Fibroblast of lung (primary cell): ENCODE measurements at regions not wholly inside any gene's neighbourhood (a gene's known extent, or its start where the extent isn't known, plus 50 kb on each side); places are given as distances from the start of the nearest gene placed in this dataset.

Source experiments
- EZH2 ChIP-seq: IDR thresholded peaks from 2 replicates; pipeline ENCODE4 v1.5.1; 2012; ENCODE audit warnings: low read length, control low read depth, mild to moderate bottlenecking; ENCODE audit errors: missing control alignments
- TF ChIP-seq, protein P1 (sequence below), 2 donors: IDR thresholded peaks in 1 of 2; conservative IDR thresholded peaks in 1 of 2; 1 replicate in 1 of 2; 2 replicates in 1 of 2; pipeline ENCODE4 v1.5.1; 2011 to 2012; ENCODE audit warnings: low read length in 2 of 2, control low read depth in 1 of 2, inconsistent platforms in 1 of 2, low read depth in 1 of 2, mild to moderate bottlenecking in 1 of 2

DNA sequence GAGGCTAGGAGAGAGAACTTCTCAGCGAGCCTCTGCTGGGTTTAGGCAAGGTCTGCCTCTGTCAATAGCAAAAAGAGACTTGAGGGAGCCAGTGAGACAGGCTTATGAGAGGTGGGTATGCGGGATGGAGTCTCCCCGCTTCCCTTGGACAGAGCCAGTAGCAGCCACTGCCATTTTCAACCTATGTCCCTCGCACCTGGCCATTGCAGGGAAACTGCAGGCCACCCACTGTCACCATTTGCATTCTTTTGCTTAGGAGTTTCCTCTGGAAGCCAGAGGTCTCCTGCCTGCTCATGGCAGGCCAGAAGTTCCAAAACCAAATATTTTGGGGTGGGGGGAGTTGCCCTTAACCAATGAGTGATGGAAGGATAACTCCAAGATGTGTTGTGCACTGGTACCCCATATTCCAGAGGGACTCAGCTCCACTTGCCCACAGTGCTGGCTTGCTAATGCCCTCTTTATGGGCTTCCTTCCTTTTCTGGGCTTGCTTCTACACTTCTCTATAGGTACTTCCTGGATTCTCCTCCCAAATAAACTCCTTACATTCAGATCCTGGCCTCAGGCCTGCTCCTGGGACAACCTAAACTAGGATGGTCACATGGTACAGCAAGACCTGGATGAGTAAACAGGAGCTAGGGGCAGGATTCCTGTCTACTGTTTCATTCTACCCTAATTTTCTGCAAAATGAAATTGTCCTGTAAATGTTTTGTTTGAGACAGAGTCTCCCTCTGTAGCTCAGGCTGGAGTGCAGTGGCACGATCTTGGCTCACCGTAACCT lies 108.9 kb upstream of the PROK2 start:
- TF ChIP-seq, protein P1, sequence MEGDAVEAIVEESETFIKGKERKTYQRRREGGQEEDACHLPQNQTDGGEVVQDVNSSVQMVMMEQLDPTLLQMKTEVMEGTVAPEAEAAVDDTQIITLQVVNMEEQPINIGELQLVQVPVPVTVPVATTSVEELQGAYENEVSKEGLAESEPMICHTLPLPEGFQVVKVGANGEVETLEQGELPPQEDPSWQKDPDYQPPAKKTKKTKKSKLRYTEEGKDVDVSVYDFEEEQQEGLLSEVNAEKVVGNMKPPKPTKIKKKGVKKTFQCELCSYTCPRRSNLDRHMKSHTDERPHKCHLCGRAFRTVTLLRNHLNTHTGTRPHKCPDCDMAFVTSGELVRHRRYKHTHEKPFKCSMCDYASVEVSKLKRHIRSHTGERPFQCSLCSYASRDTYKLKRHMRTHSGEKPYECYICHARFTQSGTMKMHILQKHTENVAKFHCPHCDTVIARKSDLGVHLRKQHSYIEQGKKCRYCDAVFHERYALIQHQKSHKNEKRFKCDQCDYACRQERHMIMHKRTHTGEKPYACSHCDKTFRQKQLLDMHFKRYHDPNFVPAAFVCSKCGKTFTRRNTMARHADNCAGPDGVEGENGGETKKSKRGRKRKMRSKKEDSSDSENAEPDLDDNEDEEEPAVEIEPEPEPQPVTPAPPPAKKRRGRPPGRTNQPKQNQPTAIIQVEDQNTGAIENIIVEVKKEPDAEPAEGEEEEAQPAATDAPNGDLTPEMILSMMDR (conservative IDR thresholded peaks at IDR 0.05 in 1 of 2, IDR thresholded peaks at IDR 0.05 in 1 of 2; ENCODE audit: low read depth in 1 of 2, low read length in 2 of 2) = no peak
- TF ChIP-seq EZH2 = no peak
